Tibial nerve (tissue), 4 donors: ENCODE measurements at regions not wholly inside any gene's neighbourhood (a gene's known extent, or its start where the extent isn't known, plus 50 kb on each side); places are given as distances from the start of the nearest gene placed in this dataset.
"Not testable (repeated sequence)": the region's sequence is repeated elsewhere in the genome, so short reads cannot be mapped to it uniquely, and the experiment has no call there.

Experiments used
- DNase-seq, 2 donors: peaks; one replicate each; pipeline ENCODE4 v3.0.0-alpha.2; 2019; ENCODE audit warnings: low spot score in 2 of 2
- H3K27ac ChIP-seq, 4 donors: fragments of 200-600 bp; sonication (generic) in 3 of 4; one replicate each; pipeline ENCODE4 v1.5.1; 2017 to 2019; ENCODE audit warnings: mild to moderate bottlenecking in 1 of 4
- H3K27me3 ChIP-seq, 2 donors: fragments of 200-600 bp; sonication (generic) in 1 of 2; one replicate each; pipeline versions ENCODE4 v1.5.1 to v1.6.0; 2017 to 2019
- H3K36me3 ChIP-seq, 3 donors: fragments of 200-600 bp; sonication (generic); one replicate each; pipeline ENCODE4 v1.5.1; 2018 to 2019
- H3K4me1 ChIP-seq, 4 donors: fragments of 200-600 bp; sonication (generic) in 3 of 4; one replicate each; pipeline ENCODE4 v1.5.1; 2017 to 2019
- H3K4me3 ChIP-seq, 4 donors: fragments of 200-600 bp; sonication (generic) in 3 of 4; one replicate each; pipeline ENCODE4 v1.5.1; 2017 to 2019; ENCODE audit warnings: mild to moderate bottlenecking in 1 of 4, moderate library complexity in 1 of 4
- H3K9me3 ChIP-seq, 4 donors: fragments of 200-600 bp; sonication (generic) in 3 of 4; one replicate each; pipeline ENCODE4 v1.5.1; 2017 to 2019
- EP300 ChIP-seq, 2 donors: sonication (generic); formaldehyde crosslinking; IDR thresholded peaks; one replicate each; pipeline ENCODE4 v1.6.1; 2017; ENCODE audit warnings: antibody characterized with exemption in 2 of 2, mild to moderate bottlenecking in 1 of 2
- POLR2A ChIP-seq, 2 donors: fragments of 450-650 bp; IDR thresholded peaks; one replicate each; pipeline ENCODE4 v1.6.1; 2017; ENCODE audit warnings: antibody characterized with exemption in 2 of 2, mild to moderate bottlenecking in 2 of 2, moderate library complexity in 2 of 2
- WGBS, 2 donors: methylation state at CpG; one replicate each; pipeline ENCODE4 v1.1.5; 2018; 5-methylcytosine and 5-hydroxymethylcytosine counted together
- TF ChIP-seq, protein P1 (sequence below), 5 experiments: fragments of 200-600 bp in 3 of 5; fragments of 450-650 bp in 2 of 5; sonication (generic) in 3 of 5; IDR thresholded peaks; one replicate each; pipeline ENCODE4 v1.5.1; 2016 to 2019; ENCODE audit warnings: antibody characterized with exemption in 5 of 5, mild to moderate bottlenecking in 3 of 5, moderate library complexity in 2 of 5

DNA sequence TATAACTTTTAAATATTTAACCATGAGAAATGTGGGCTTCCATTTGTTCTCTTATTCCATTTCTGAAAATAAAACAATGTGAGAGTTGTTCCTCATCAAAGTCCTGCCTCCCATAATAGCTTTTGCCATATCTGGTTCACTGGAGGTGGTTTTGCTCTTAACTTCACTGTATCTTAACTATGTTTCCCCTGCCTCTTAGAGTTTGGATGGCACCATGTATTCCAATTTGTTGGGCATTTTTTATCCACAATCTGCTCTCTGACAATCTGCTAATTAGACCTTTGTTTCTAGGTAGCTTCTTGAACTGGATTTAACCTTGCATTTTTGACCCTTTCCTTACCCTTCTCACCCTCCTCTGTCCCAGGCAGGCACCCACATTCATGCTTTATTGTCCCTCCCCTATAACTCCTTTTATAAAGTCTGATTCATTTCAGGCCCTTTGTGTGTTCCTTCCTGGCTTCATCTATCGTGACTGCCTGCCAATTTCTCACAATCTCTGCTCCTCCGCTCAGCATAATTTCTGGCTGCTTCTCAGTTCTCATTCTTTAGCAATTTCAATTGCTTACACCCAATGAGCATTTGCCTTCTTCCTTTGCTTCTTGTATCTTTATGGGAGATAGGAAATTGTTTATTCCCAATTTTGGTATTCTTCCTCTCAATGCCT, 144.2 kb upstream of the ARHGEF26 start:
- Histone ChIP-seq H3K27me3 (no peaks in the 10 kb centered on the region), H3K4me3 (peak overlapping the region in 1 of 4 donors; percentile 17), H3K36me3 (no peaks in the 10 kb centered on the region), H3K9me3 (no peaks in the 10 kb centered on the region), H3K27ac (peak overlapping the region; percentile 8 to 85 (median 54)), H3K4me1 (peaks cover 0 to 50% (median 15%) of the 10 kb centered on the region in 4 donors)
- WGBS, 2 donors = 11% methylated on average over 2 of the region's 2 CpGs
- peak in 1 of 2 donors; percentile 45 for DNase-seq
- TF ChIP-seq, protein P1, sequence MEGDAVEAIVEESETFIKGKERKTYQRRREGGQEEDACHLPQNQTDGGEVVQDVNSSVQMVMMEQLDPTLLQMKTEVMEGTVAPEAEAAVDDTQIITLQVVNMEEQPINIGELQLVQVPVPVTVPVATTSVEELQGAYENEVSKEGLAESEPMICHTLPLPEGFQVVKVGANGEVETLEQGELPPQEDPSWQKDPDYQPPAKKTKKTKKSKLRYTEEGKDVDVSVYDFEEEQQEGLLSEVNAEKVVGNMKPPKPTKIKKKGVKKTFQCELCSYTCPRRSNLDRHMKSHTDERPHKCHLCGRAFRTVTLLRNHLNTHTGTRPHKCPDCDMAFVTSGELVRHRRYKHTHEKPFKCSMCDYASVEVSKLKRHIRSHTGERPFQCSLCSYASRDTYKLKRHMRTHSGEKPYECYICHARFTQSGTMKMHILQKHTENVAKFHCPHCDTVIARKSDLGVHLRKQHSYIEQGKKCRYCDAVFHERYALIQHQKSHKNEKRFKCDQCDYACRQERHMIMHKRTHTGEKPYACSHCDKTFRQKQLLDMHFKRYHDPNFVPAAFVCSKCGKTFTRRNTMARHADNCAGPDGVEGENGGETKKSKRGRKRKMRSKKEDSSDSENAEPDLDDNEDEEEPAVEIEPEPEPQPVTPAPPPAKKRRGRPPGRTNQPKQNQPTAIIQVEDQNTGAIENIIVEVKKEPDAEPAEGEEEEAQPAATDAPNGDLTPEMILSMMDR (IDR thresholded peaks at IDR 0.05) = no peak
- TF ChIP-seq EP300 (IDR thresholded peaks at IDR 0.05) = peak in 1 of 2 donors; percentile 48

DNA sequence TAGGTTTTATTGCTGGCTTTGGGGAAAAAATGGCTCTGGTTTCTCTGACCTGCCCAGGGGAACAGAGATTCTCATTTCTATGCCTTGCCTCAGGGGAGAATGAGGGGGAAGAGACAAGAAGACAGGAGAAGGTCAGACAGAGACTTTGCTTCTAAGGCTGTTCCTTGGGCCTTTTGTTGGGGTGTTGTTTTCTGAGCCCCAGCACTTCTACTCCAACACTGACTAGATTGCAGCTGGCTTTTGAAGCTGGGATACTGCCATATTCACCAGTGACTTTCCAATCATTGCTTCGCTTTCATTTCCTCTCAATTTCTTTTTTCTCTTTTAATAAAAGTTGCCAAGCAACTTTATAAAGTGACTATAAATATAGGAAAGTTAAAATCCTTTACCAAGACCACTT, 143.2 kb upstream of the ARHGEF26 start:
- peaks cover 0 to 50% (median 15%) of the 10 kb centered on the region in 4 donors for H3K4me1 ChIP-seq
- no peak for TF ChIP-seq EP300 (IDR thresholded peaks at IDR 0.05)
- TF ChIP-seq, protein P1 (IDR thresholded peaks at IDR 0.05) = no peak
- no peak for TF ChIP-seq POLR2A (IDR thresholded peaks at IDR 0.05)
- WGBS, 2 donors = 67 to 69% methylated on average over 1 of the region's 1 CpG
- no peaks in the 10 kb centered on the region for H3K36me3 ChIP-seq
- H3K4me3 ChIP-seq = no peak overlapping the region
- no peaks in the 10 kb centered on the region for H3K9me3 ChIP-seq
- H3K27me3 ChIP-seq = no peaks in the 10 kb centered on the region
- peak overlapping the region; percentile 8 to 85 (median 54) for H3K27ac ChIP-seq
- no peak for DNase-seq

DNA sequence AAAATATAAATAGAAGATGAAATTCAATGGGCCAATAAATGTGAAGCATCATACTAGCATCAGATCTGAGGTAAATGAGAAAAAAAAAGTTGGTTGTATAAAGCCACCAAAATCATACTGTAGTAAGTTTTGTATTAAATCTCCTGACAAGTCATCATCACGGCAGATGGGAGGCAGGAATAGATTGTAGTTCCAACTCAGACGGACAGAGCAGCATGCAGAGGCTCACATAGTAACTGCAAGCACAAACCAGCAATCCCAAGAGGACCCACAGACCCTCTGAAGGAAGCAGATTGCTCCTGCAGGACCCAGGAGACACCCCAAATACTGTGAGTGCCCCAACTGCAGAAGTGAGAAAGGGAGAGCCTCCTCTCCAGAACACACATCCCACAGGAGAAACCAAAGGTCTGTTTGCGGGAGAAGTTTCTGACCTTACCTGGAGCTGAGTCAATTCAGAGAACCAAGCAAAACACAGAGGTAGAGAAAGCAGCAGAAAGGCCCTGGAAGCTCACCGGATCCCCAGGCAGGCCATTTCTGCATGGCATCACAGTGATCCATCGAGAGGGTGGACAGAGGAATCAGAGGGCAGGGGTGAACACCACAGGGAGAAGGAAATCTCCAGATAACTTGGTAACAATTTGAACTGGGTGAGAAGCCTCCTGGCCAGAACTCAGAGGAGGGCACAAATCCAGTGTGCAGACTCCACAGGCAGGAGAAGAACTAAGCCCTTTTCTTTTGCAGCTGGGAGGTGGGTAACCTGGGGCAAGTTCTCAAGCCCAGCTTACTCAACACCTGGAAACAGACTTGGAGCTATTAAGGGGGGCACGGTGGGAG, 141.6 kb upstream of the ARHGEF26 start:
- TF ChIP-seq POLR2A (IDR thresholded peaks at IDR 0.05) (no peak), EP300 (IDR thresholded peaks at IDR 0.05) (no peak)
- TF ChIP-seq, protein P1 (IDR thresholded peaks at IDR 0.05) = no peak
- Histone ChIP-seq H3K36me3 (no peaks in the 10 kb centered on the region), H3K9me3 (no peaks in the 10 kb centered on the region), H3K27ac (no peak overlapping the region), H3K4me3 (no peak overlapping the region), H3K4me1 (peaks cover 0 to 39% (median 13%) of the 10 kb centered on the region in 4 donors), H3K27me3 (no peaks in the 10 kb centered on the region)
- WGBS, 2 donors = 59 to 75% methylated on average over 6 of the region's 6 CpGs
- no peak for DNase-seq

DNA sequence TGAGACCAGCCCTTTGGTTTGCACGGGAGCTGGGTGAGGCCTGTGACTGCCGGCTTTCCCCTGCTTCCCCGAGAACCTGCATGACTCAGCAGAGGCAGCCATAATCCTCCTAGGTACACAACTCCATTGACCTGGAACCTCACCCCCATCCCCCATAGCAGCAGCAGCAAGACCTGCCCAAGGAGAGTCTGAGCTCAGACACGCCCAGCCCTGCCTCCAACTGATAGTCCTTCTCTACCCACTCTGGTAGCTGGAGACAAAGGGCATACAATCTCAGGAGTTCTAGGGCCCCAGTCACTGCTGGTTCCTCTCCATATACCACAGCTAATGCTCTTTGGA, 141.0 kb upstream of the ARHGEF26 start:
- no peaks in the 10 kb centered on the region for H3K27me3 ChIP-seq
- DNase-seq = no peak
- H3K36me3 ChIP-seq = no peaks in the 10 kb centered on the region
- no peaks in the 10 kb centered on the region for H3K9me3 ChIP-seq
- TF ChIP-seq EP300 (IDR thresholded peaks at IDR 0.05) (no peak), POLR2A (IDR thresholded peaks at IDR 0.05) (no peak)
- TF ChIP-seq, protein P1 (IDR thresholded peaks at IDR 0.05) = no peak
- peaks cover 0 to 38% (median 13%) of the 10 kb centered on the region in 4 donors for H3K4me1 ChIP-seq
- H3K27ac ChIP-seq = no peak overlapping the region
- H3K4me3 ChIP-seq = no peak overlapping the region
- WGBS, 2 donors = 81 to 82% methylated on average over 4 of the region's 4 CpGs

DNA sequence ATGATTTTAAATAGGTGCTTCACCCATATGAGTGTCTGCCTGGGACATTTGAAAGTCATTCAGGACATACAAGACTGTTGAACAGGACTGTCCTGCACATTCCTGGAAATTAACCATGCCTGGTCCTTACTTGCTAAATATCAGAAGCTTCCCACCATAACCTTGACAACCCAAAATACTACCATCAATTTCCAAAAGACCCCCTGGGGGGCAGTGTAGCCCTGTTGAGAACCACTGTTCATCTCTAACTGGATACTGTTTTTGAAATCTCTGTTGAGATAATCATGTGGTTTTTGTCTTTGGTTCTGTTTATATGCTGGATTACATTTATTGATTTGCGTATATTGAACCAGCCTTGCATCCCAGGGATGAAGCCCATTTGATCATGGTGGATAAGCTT, 123.8 kb upstream of the ARHGEF26 start:
- H3K4me3 ChIP-seq, H3K27ac ChIP-seq, H3K9me3 ChIP-seq, H3K4me1 ChIP-seq, H3K27me3 ChIP-seq, H3K36me3 ChIP-seq: not testable (repeated sequence)
- TF ChIP-seq, protein P1 (IDR thresholded peaks at IDR 0.05) = peak in 4 of 5 experiments; percentile 17 to 45 (median 27)
- 100% methylated on average over 1 of the region's 1 CpG for WGBS, 2 donors
- DNase-seq = peak in 1 of 2 donors; percentile 15
